Fibroblast of lung (primary cell): ENCODE measurements at regions not wholly inside any gene's neighbourhood (a gene's known extent, or its start where the extent isn't known, plus 50 kb on each side); places are given as distances from the start of the nearest gene placed in this dataset.

Experiments used
- DNase-seq, 2 donors: peaks; one replicate each; pipeline versions ENCODE4 v3.0.0 to v3.0.0-alpha.2; 2010; ENCODE audit warnings: low read depth in 2 of 2
- H2AFZ ChIP-seq: 2 replicates; pipeline ENCODE4 v1.5.1; 2012; ENCODE audit warnings: low read length, control low read depth, inconsistent platforms
- H3K27ac ChIP-seq: 2 replicates; pipeline ENCODE4 v1.5.1; 2011; ENCODE audit warnings: low read length, control low read depth; ENCODE audit not compliant: insufficient read depth
- H3K27me3 ChIP-seq: 2 replicates; pipeline ENCODE4 v1.5.1; 2011; ENCODE audit warnings: mild to moderate bottlenecking, low read length; ENCODE audit not compliant: control insufficient read depth, insufficient read depth
- H3K36me3 ChIP-seq: 2 replicates; pipeline ENCODE4 v1.5.1; 2011; ENCODE audit warnings: low read length; ENCODE audit not compliant: control insufficient read depth, insufficient read depth
- H3K4me1 ChIP-seq: 2 replicates; pipeline ENCODE4 v1.5.1; 2011; ENCODE audit warnings: low read length; ENCODE audit not compliant: control insufficient read depth, insufficient read depth; ENCODE audit errors: extremely low read depth
- H3K4me2 ChIP-seq: 2 replicates; pipeline ENCODE4 v1.5.1; 2011; ENCODE audit warnings: low read length, control low read depth; ENCODE audit not compliant: insufficient read depth; ENCODE audit errors: extremely low read depth
- H3K4me3 ChIP-seq, 4 experiments: fragments of 200-600 bp in 1 of 4; sonication (generic) in 1 of 4; replicated peaks in 1 of 4; 2 replicates each; pipeline ENCODE4 v1.5.1; 2011 to 2016; ENCODE audit warnings: low read length in 4 of 4, low read depth in 3 of 4, mild to moderate bottlenecking in 3 of 4, control low read depth in 2 of 4, inconsistent platforms in 1 of 4, mixed read lengths in 1 of 4; ENCODE audit not compliant: insufficient read depth in 1 of 4; ENCODE audit errors: control extremely low read depth in 1 of 4
- H3K79me2 ChIP-seq: 2 replicates; pipeline ENCODE4 v1.5.1; 2012; ENCODE audit warnings: mild to moderate bottlenecking, low read length, inconsistent platforms; ENCODE audit not compliant: control insufficient read depth, insufficient read depth
- H3K9ac ChIP-seq: 2 replicates; pipeline ENCODE4 v1.5.1; 2011; ENCODE audit warnings: mild to moderate bottlenecking, low read length, control low read depth; ENCODE audit not compliant: insufficient read depth
- H3K9me3 ChIP-seq: 2 replicates; pipeline ENCODE4 v1.5.1; 2012; ENCODE audit warnings: low read depth, low read length; ENCODE audit not compliant: control insufficient read depth, insufficient read depth
- H4K20me1 ChIP-seq: 2 replicates; pipeline ENCODE4 v1.5.1; 2011; ENCODE audit warnings: low read length; ENCODE audit not compliant: control insufficient read depth, insufficient read depth; ENCODE audit errors: extremely low read depth
- EZH2 ChIP-seq: IDR thresholded peaks from 2 replicates; pipeline ENCODE4 v1.5.1; 2012; ENCODE audit warnings: low read length, control low read depth, mild to moderate bottlenecking; ENCODE audit errors: missing control alignments
- TF ChIP-seq, protein P1 (sequence below), 2 donors: IDR thresholded peaks in 1 of 2; conservative IDR thresholded peaks in 1 of 2; 1 replicate in 1 of 2; 2 replicates in 1 of 2; pipeline ENCODE4 v1.5.1; 2011 to 2012; ENCODE audit warnings: low read length in 2 of 2, control low read depth in 1 of 2, inconsistent platforms in 1 of 2, low read depth in 1 of 2, mild to moderate bottlenecking in 1 of 2

DNA sequence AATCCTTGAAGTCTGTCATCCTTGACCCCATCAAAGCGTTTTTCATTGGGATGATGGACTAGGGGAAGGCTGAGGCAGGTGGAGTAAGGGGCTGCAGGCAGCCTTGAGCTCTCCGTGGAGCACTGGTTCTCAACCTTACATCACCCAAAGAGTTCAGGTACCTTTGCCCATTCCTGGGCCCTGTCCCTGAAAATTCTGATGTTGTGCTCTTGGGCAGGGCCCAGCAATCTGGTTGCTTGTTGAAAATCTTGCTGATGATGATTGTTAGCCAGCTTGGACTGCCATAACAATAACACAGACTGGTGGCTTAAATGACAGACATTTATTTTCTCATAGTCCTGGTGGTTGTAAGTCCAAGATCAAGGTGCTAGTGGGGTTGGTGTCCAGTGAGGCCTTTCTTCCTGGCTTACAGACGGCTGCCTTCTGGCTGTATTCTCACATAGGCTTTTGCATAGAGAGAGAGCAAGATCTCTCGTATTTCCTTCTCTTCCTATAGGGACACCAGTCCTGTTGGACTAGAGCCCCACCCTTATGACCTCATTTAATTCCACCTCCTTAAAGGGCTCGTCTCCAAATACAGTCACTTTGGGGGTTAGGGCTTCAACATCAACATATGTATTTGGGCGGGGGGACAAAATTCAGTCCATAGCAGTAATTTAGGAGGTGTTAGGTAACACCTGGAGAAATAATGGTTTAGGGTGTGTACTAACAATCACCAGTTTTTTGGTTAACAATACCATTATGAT is 104.9 kb downstream of the PLEKHG1 start:
- no peak for DNase-seq
- TF ChIP-seq EZH2: no peak
- TF ChIP-seq, protein P1, sequence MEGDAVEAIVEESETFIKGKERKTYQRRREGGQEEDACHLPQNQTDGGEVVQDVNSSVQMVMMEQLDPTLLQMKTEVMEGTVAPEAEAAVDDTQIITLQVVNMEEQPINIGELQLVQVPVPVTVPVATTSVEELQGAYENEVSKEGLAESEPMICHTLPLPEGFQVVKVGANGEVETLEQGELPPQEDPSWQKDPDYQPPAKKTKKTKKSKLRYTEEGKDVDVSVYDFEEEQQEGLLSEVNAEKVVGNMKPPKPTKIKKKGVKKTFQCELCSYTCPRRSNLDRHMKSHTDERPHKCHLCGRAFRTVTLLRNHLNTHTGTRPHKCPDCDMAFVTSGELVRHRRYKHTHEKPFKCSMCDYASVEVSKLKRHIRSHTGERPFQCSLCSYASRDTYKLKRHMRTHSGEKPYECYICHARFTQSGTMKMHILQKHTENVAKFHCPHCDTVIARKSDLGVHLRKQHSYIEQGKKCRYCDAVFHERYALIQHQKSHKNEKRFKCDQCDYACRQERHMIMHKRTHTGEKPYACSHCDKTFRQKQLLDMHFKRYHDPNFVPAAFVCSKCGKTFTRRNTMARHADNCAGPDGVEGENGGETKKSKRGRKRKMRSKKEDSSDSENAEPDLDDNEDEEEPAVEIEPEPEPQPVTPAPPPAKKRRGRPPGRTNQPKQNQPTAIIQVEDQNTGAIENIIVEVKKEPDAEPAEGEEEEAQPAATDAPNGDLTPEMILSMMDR (conservative IDR thresholded peaks at IDR 0.05 in 1 of 2, IDR thresholded peaks at IDR 0.05 in 1 of 2; ENCODE audit: low read depth in 1 of 2, low read length in 2 of 2): no peak

DNA sequence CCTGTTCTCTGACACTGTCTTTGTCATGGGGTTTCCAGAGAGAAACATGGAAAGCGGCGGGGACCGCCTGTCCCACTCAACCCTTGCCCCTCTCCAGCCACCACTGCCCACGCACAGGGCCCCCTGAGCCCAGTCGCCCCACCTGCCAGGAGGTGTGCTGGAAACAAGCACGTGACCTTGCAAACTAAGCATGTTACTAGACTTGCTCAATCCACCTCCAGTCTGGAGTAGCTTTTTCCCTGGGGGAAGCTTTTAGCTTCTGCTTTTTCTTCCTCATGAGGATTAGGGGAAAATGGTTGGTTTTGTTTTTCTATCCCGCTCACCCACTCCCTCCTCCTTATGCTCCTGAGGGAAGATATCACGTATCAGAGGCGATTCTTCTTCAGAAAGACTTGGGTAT is 105.7 kb downstream of the PLEKHG1 start:
- no peak for DNase-seq
- H3K27me3 ChIP-seq: no peaks in the 10 kb centered on the region
- H3K9ac ChIP-seq: no peak overlapping the region
- TF ChIP-seq, protein P1 (conservative IDR thresholded peaks at IDR 0.05 in 1 of 2, IDR thresholded peaks at IDR 0.05 in 1 of 2; ENCODE audit: low read depth in 1 of 2, low read length in 2 of 2): no peak
- TF ChIP-seq EZH2: no peak
- no peaks in the 10 kb centered on the region for H3K36me3 ChIP-seq
- H3K79me2 ChIP-seq: no peaks in the 10 kb centered on the region
- no peaks in the 10 kb centered on the region for H3K9me3 ChIP-seq
- H4K20me1 ChIP-seq: no peaks in the 10 kb centered on the region
- H3K27ac ChIP-seq: no peak overlapping the region
- H3K4me2 ChIP-seq: no peak overlapping the region
- no peak overlapping the region for H2AFZ ChIP-seq
- no peak overlapping the region for H3K4me3 ChIP-seq
- no peaks in the 10 kb centered on the region for H3K4me1 ChIP-seq

More for the DNA sequence above, 104.9 kb downstream of the PLEKHG1 start:
- H2AFZ ChIP-seq: no peak overlapping the region
- no peak overlapping the region for H3K27ac ChIP-seq
- H3K4me3 ChIP-seq: no peak overlapping the region
- H3K9ac ChIP-seq: no peak overlapping the region
- H3K4me2 ChIP-seq: no peak overlapping the region
- H3K9me3 ChIP-seq: no peaks in the 10 kb centered on the region
- no peaks in the 10 kb centered on the region for H3K79me2 ChIP-seq
- no peaks in the 10 kb centered on the region for H3K36me3 ChIP-seq
- H3K27me3 ChIP-seq: no peaks in the 10 kb centered on the region
- H4K20me1 ChIP-seq: no peaks in the 10 kb centered on the region
- no peaks in the 10 kb centered on the region for H3K4me1 ChIP-seq

DNA sequence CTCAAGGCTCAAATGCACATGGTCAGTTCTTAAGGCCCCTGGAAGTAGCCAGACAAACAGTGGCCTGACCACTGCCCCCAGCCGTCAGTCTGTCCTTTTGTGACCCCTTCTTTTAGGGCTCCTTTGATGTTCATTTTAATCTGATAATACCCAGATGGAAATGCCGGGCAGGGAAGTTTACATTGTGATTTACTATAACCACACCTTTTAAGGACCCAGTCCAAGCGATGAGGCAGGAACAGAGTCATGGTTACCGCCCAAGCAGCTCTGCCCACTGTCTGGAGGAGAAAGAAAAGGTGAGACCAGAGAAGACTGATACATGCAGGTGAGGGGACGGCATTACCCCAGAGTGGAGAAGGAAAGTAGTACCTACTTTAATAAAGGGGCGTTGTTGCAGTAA is 110.6 kb downstream of the PLEKHG1 start:
- TF ChIP-seq, protein P1 (conservative IDR thresholded peaks at IDR 0.05 in 1 of 2, IDR thresholded peaks at IDR 0.05 in 1 of 2; ENCODE audit: low read depth in 1 of 2, low read length in 2 of 2): no peak
- TF ChIP-seq EZH2: no peak
- H3K36me3 ChIP-seq: no peaks in the 10 kb centered on the region
- no peak overlapping the region for H2AFZ ChIP-seq

More for the DNA sequence above, 110.6 kb downstream of the PLEKHG1 start:
- Histone ChIP-seq H3K4me3 (no peak overlapping the region), H3K4me2 (no peak overlapping the region), H3K9me3 (no peaks in the 10 kb centered on the region), H4K20me1 (no peaks in the 10 kb centered on the region), H3K27ac (no peak overlapping the region), H3K9ac (no peak overlapping the region), H3K4me1 (no peaks in the 10 kb centered on the region), H3K27me3 (no peaks in the 10 kb centered on the region), H3K79me2 (no peaks in the 10 kb centered on the region)
- no peak for DNase-seq
